RWPE2 (cell line): ENCODE measurements at regions not wholly inside any gene's neighbourhood (a gene's known extent, or its start where the extent isn't known, plus 50 kb on each side); places are given as distances from the start of the nearest gene placed in this dataset.

Experiments used
- ATAC-seq: fragments of 200-7000 bp; cut with Tn5 transposase; 3 replicates; pipeline ENCODE4 v1.9.1; 2021; ENCODE audit warnings: low read depth
- DNase-seq: peaks from one replicate; pipeline ENCODE4 v3.0.0-alpha.2; 2020; ENCODE audit warnings: low spot score
- H3K27ac ChIP-seq: fragments of 450-650 bp; 2 replicates; pipeline ENCODE4 v1.5.1; 2017; ENCODE audit warnings: mild to moderate bottlenecking; ENCODE audit not compliant: poor library complexity, severe bottlenecking
- H3K27me3 ChIP-seq: fragments of 250-450 bp; sonication (Bioruptor Pico); 2 replicates; pipeline ENCODE4 v1.5.1; 2021; ENCODE audit warnings: mild to moderate bottlenecking, moderate library complexity; ENCODE audit not compliant: insufficient read depth, poor library complexity, severe bottlenecking
- H3K36me3 ChIP-seq: fragments of 250-450 bp; sonication (Bioruptor Pico); 2 replicates; pipeline ENCODE4 v1.5.1; 2020; ENCODE audit warnings: low read depth, mild to moderate bottlenecking, moderate library complexity
- H3K4me1 ChIP-seq: fragments of 250-450 bp; sonication (Bioruptor Pico); 2 replicates; pipeline ENCODE4 v1.5.1; 2021; ENCODE audit warnings: mild to moderate bottlenecking, moderate library complexity; ENCODE audit not compliant: insufficient read depth, poor library complexity, severe bottlenecking
- H3K4me3 ChIP-seq: fragments of 250-450 bp; sonication (Bioruptor Pico); 2 replicates; pipeline ENCODE4 v1.5.1; 2021; ENCODE audit warnings: mild to moderate bottlenecking, moderate library complexity; ENCODE audit not compliant: severe bottlenecking
- H3K9me3 ChIP-seq: fragments of 250-450 bp; sonication (Bioruptor Pico); 2 replicates; pipeline ENCODE4 v1.5.1; 2021; ENCODE audit warnings: mild to moderate bottlenecking, moderate library complexity; ENCODE audit not compliant: severe bottlenecking
- TF ChIP-seq, protein P1 (sequence below): fragments of 450-650 bp; IDR thresholded peaks from one replicate; pipeline ENCODE4 v1.5.1; 2017; ENCODE audit warnings: mild to moderate bottlenecking, moderate library complexity; ENCODE audit not compliant: poor library complexity, severe bottlenecking

DNA sequence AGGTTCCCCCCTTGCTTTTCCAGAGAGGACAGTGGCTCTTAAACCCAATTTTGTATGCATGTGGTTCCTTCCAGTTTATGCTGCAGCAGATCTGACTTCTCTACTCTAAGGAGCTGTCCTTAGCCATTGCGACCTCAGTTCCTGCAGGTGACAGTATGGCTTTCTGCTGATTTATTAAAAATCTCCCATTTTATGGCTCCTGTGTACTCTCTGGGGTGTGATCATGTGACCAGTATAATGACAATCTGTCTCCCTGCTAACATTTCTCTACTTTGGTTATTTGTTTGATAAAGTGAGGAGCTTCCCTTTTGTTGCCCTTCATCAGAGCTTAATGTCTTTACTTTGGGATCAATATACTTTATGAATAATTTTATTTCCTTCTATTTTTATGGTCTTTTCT lies 148.7 kb upstream of the VRK2 start:
- TF ChIP-seq, protein P1, sequence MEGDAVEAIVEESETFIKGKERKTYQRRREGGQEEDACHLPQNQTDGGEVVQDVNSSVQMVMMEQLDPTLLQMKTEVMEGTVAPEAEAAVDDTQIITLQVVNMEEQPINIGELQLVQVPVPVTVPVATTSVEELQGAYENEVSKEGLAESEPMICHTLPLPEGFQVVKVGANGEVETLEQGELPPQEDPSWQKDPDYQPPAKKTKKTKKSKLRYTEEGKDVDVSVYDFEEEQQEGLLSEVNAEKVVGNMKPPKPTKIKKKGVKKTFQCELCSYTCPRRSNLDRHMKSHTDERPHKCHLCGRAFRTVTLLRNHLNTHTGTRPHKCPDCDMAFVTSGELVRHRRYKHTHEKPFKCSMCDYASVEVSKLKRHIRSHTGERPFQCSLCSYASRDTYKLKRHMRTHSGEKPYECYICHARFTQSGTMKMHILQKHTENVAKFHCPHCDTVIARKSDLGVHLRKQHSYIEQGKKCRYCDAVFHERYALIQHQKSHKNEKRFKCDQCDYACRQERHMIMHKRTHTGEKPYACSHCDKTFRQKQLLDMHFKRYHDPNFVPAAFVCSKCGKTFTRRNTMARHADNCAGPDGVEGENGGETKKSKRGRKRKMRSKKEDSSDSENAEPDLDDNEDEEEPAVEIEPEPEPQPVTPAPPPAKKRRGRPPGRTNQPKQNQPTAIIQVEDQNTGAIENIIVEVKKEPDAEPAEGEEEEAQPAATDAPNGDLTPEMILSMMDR: no peak
- H3K9me3 ChIP-seq: no peaks in the 10 kb centered on the region
- H3K27me3 ChIP-seq: no peaks in the 10 kb centered on the region
- no peak for DNase-seq
- no peaks in the 10 kb centered on the region for H3K4me1 ChIP-seq
- no peak overlapping the region for H3K27ac ChIP-seq
- no peak overlapping the region for H3K4me3 ChIP-seq
- no peaks in the 10 kb centered on the region for H3K36me3 ChIP-seq
- no peak for ATAC-seq

DNA sequence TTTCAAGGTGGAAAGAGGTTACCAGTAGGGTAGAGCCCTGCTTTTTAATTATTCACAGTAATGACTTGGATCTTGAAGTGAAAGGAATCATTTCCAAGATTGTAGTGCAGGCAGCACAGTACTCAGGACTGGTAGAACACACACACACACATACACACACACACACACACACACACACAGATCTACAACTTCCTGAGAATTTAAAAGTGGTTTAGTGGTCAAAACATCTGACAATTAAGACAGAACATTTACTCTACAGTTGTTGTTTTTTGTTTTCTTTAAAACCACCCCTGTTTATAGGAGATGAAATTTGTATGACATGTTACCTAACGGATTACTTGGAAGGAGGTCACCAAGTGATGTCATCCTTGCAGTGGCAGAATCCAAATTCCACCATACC lies 146.7 kb upstream of the VRK2 start:
- ATAC-seq: no peak
- H3K9me3 ChIP-seq: no peaks in the 10 kb centered on the region
- DNase-seq: no peak
- TF ChIP-seq, protein P1: no peak
- H3K36me3 ChIP-seq: no peaks in the 10 kb centered on the region
- H3K4me1 ChIP-seq: no peaks in the 10 kb centered on the region
- H3K27ac ChIP-seq: no peak overlapping the region
- H3K27me3 ChIP-seq: no peaks in the 10 kb centered on the region
- H3K4me3 ChIP-seq: no peak overlapping the region

DNA sequence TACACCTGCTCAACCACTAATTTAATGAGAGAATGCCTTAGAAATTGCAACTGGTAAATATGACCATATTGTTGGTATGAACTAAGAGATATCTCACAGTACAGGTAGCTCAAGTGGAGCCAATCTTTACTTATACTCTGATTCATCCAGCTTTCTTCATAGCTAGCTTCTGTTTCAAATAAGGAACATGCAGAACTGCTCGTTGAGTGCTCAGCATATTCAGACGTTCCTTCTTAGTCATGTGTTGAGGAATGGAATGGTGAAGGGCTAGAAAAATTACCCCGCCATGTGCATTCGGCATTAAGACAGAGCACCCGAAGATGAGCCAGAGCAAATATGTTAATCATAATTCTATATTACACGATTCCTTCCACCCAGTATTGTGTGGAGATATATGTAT lies 144.0 kb upstream of the VRK2 start:
- Histone ChIP-seq H3K27ac (no peak overlapping the region), H3K4me3 (no peak overlapping the region)
- ATAC-seq: no peak

DNA sequence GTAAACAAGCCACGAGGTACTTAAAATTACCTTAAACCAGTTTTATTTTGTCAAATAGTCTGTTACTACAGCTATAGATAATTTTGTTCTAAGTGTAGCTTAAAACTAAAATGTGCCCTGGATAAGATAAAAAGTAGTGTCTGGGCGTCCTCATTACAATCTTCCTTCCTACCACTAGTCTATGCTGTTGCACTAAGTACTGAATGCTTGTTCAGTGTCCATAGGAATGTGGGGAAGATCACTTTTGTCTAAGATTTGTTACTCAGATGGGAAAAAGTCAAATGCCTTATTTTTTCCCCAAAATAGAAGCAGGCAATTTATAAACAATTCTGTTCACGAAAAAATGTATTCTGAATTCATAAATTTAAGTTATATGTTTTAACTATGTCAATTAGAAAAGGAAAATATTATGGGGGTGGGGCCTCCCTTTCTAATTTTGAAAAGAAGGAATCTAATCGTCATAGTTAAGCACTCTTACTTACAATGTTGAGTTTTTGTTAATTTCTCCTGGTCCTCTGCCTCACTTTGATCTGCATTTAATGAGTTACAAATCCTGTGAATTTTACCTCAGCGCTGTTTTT lies 140.4 kb upstream of the VRK2 start:
- DNase-seq (no peak), ATAC-seq (peak; percentile 98)
- no peak overlapping the region for H3K27ac ChIP-seq
- H3K4me3 ChIP-seq: no peak overlapping the region
- H3K4me1 ChIP-seq: no peaks in the 10 kb centered on the region
- TF ChIP-seq, protein P1: peak; percentile 95
- no peaks in the 10 kb centered on the region for H3K9me3 ChIP-seq
- no peaks in the 10 kb centered on the region for H3K36me3 ChIP-seq
- no peaks in the 10 kb centered on the region for H3K27me3 ChIP-seq

More for the DNA sequence above, 144.0 kb upstream of the VRK2 start:
- no peaks in the 10 kb centered on the region for H3K36me3 ChIP-seq
- no peaks in the 10 kb centered on the region for H3K4me1 ChIP-seq
- no peaks in the 10 kb centered on the region for H3K27me3 ChIP-seq
- TF ChIP-seq, protein P1: no peak
- H3K9me3 ChIP-seq: no peaks in the 10 kb centered on the region
- DNase-seq: no peak

DNA sequence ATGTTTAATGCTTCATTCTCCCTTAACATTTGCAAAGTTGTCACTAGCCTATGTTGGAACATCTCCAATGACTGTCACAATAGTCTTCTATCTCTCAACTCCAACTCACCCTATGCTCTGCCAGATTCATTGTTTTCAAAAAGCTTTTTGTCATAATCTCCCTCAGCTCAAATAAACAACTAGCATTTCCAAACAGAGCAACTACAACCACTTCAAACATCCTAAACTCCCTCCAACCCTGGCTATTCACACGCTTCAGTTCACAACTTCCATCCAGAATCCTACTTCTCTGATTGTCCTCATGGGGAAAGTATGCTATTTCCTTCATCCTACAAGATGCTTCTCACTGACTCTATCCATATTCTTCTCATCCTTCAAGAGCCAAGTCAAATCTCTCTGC lies 139.2 kb upstream of the VRK2 start:
- no peaks in the 10 kb centered on the region for H3K36me3 ChIP-seq
- TF ChIP-seq, protein P1: no peak
- H3K4me1 ChIP-seq: no peaks in the 10 kb centered on the region
- ATAC-seq: no peak
- no peak overlapping the region for H3K4me3 ChIP-seq
- H3K27ac ChIP-seq: no peak overlapping the region
- no peak for DNase-seq
- H3K9me3 ChIP-seq: no peaks in the 10 kb centered on the region
- no peaks in the 10 kb centered on the region for H3K27me3 ChIP-seq
